ENCODE measurements at regions not wholly inside any gene's neighbourhood (a gene's known extent, or its start where the extent isn't known, plus 50 kb on each side); places are given as distances from the start of the nearest gene placed in this dataset.

DNA sequence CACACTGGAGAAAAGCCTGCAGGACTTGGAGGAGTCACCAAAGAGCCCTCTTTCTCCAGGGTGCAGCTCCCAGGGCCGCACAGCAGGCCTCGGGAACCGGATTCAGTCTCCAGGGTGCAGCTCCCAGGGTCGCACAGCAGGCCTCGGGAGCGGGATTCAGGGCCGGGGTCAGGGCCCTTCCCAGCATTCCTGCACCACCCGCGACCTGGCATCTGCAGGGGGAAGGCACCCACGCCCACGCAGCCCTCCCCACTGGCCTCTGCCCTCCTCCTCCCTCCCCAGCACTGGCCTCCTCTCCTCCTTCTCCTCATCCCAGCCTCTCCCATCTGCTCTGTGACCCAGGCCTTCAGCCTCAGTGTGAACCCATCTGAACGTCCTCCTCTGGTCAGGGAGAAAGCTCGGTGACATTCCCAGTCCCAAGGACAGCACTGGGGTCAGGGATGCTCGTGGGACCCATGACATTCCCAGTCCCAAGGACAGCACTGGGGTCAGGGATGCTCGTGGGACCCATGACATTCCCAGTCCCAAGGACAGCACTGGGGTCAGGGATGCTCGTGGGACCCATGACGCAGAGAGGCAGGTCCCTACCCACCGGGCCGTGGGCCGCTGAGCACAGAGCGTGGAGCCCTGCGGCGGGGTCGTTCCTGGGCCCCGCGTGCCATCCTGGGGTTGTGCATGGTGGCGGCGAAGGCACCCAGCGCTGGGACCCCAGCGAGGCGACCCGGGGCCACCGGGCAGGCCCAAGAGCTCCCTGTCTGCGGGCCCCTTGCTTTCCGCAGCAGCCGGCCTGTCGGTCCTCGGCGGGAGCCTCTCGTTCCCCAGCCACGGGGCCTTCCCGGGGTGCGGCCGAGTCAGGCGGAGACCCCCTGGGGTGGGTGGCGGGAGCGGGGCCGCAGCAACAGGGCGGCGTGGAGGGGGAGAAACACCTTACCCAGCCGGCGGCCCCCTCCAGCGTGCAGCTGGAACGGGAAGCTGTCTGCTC lies 550.2 kb upstream of the SALL3 start:
- no peak overlapping the region for H2AFZ ChIP-seq (ENCODE audit: low read length)
- no peak for DNase-seq (ENCODE audit: low spot score)
- H3K4me2 ChIP-seq (ENCODE audit: low read length): no peak overlapping the region
- ChIA-PET CTCF (ENCODE audit: unreplicated experiment) (no interaction called here), POLR2A (no interaction called here)
- intact Hi-C loops (cut with micrococcal nuclease; ENCODE audit: unreplicated experiment): no loop called here
- no peaks in the 10 kb centered on the region for H4K20me1 ChIP-seq (ENCODE audit: insufficient read depth, low read length)
- no peaks in the 10 kb centered on the region for H3K4me1 ChIP-seq (ENCODE audit: insufficient read depth, low read length, poor library complexity, severe bottlenecking)
- H3K9me2 ChIP-seq (ENCODE audit: insufficient read depth, low read length): no peaks in the 10 kb centered on the region
- no peaks in the 10 kb centered on the region for H3K79me2 ChIP-seq (ENCODE audit: insufficient read depth, low read depth, low read length)
- H3K4me3 ChIP-seq (ENCODE audit: low read depth, low read length, poor library complexity, severe bottlenecking): no peak overlapping the region
- no peak overlapping the region for H3K27ac ChIP-seq (ENCODE audit: low read depth, low read length, poor library complexity, severe bottlenecking)
- H3K36me3 ChIP-seq (ENCODE audit: insufficient read depth, low read length): no peaks in the 10 kb centered on the region
- H3K9me3 ChIP-seq (ENCODE audit: low read length): no peaks in the 10 kb centered on the region
- no TSS peak for BruUV-seq (replicated peaks)
- TF ChIP-seq, protein P1, sequence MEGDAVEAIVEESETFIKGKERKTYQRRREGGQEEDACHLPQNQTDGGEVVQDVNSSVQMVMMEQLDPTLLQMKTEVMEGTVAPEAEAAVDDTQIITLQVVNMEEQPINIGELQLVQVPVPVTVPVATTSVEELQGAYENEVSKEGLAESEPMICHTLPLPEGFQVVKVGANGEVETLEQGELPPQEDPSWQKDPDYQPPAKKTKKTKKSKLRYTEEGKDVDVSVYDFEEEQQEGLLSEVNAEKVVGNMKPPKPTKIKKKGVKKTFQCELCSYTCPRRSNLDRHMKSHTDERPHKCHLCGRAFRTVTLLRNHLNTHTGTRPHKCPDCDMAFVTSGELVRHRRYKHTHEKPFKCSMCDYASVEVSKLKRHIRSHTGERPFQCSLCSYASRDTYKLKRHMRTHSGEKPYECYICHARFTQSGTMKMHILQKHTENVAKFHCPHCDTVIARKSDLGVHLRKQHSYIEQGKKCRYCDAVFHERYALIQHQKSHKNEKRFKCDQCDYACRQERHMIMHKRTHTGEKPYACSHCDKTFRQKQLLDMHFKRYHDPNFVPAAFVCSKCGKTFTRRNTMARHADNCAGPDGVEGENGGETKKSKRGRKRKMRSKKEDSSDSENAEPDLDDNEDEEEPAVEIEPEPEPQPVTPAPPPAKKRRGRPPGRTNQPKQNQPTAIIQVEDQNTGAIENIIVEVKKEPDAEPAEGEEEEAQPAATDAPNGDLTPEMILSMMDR (conservative IDR thresholded peaks at IDR 0.05; ENCODE audit: low read length): no peak
- TF ChIP-seq EZH2phosphoT487 (IDR thresholded peaks at IDR 0.05; ENCODE audit: borderline replicate concordance, low read depth, low read length): no peak

DNA sequence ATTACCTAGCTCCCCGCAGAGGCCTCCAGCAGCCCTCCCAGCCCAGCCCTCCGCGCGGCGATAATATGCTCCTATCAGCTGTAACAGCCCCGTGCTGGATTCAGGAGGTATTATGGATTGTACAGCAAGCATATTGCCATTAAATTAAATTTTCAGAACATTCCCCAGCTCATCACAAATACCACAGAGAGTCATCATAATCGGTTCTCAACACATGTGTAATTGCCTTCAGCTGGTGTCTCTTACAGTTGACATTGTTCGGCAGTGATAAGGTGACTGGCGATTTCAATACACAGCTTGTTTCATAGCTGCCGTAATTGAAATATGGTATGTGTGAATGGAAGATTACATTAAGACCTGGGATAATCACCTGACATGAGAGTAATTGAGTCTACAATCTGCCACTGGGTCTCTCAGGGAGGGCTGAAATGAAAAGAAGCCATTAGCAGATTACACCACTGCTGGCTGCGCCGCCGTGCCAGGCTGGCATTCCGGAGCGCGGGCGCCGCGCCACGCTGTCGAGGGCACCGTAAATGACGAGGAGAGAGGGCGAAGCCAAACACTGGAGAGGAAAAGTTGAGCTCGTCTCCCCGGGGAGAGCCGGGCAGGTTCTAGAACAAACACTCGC lies 549.4 kb upstream of the SALL3 start:
- H3K36me3 ChIP-seq (ENCODE audit: insufficient read depth, low read length): no peaks in the 10 kb centered on the region
- BruUV-seq (replicated peaks): no TSS peak
- no peak overlapping the region for H2AFZ ChIP-seq (ENCODE audit: low read length)
- no peaks in the 10 kb centered on the region for H4K20me1 ChIP-seq (ENCODE audit: insufficient read depth, low read length)
- H3K4me1 ChIP-seq (ENCODE audit: insufficient read depth, low read length, poor library complexity, severe bottlenecking): no peaks in the 10 kb centered on the region
- H3K4me3 ChIP-seq (ENCODE audit: low read depth, low read length, poor library complexity, severe bottlenecking): no peak overlapping the region
- no peak overlapping the region for H3K27ac ChIP-seq (ENCODE audit: low read depth, low read length, poor library complexity, severe bottlenecking)
- TF ChIP-seq EZH2phosphoT487 (IDR thresholded peaks at IDR 0.05; ENCODE audit: borderline replicate concordance, low read depth, low read length): no peak
- TF ChIP-seq, protein P1 (conservative IDR thresholded peaks at IDR 0.05; ENCODE audit: low read length): no peak
- H3K9me3 ChIP-seq (ENCODE audit: low read length): no peaks in the 10 kb centered on the region
- H3K4me2 ChIP-seq (ENCODE audit: low read length): no peak overlapping the region
- no peak for DNase-seq (ENCODE audit: low spot score)
- H3K9me2 ChIP-seq (ENCODE audit: insufficient read depth, low read length): no peaks in the 10 kb centered on the region
- intact Hi-C loops (cut with micrococcal nuclease; ENCODE audit: unreplicated experiment): no loop called here
- H3K79me2 ChIP-seq (ENCODE audit: insufficient read depth, low read depth, low read length): no peaks in the 10 kb centered on the region
- CTCF ChIA-PET (ENCODE audit: unreplicated experiment): no interaction called here
- POLR2A ChIA-PET: no interaction called here

DNA sequence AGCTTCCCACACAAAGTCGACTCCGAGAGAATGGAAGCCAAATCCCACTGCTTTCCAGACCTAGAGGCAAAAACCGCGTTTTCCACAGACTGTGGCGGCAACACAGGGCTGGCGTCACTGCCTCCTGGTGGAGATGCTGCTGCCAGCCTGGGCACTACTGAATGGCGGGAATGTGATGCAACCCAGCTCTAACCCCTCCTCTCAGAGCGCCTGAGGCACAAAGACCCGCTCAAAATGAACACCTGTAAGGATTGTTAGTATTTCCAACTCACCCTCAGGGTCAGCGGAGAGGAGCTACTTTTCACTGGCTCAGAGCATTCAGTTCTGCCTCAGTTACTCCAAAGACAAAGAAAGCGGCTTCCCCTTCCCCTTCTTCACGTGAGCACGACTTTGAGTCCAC lies 548.0 kb upstream of the SALL3 start:
- POLR2A ChIA-PET: no interaction called here

More for the DNA sequence above, 548.0 kb upstream of the SALL3 start:
- no peaks in the 10 kb centered on the region for H3K36me3 ChIP-seq (ENCODE audit: insufficient read depth, low read length)
- no TSS peak for BruUV-seq (replicated peaks)
- H3K9me3 ChIP-seq (ENCODE audit: low read length): no peaks in the 10 kb centered on the region
- no peaks in the 10 kb centered on the region for H4K20me1 ChIP-seq (ENCODE audit: insufficient read depth, low read length)
- no peak overlapping the region for H3K4me3 ChIP-seq (ENCODE audit: low read depth, low read length, poor library complexity, severe bottlenecking)
- CTCF ChIA-PET (ENCODE audit: unreplicated experiment): no interaction called here
- DNase-seq (ENCODE audit: low spot score): no peak
- intact Hi-C loops (cut with micrococcal nuclease; ENCODE audit: unreplicated experiment): no loop called here
- H3K4me2 ChIP-seq (ENCODE audit: low read length): no peak overlapping the region
- no peaks in the 10 kb centered on the region for H3K79me2 ChIP-seq (ENCODE audit: insufficient read depth, low read depth, low read length)
- TF ChIP-seq EZH2phosphoT487 (IDR thresholded peaks at IDR 0.05; ENCODE audit: borderline replicate concordance, low read depth, low read length): no peak
- TF ChIP-seq, protein P1 (conservative IDR thresholded peaks at IDR 0.05; ENCODE audit: low read length): no peak
- no peak overlapping the region for H2AFZ ChIP-seq (ENCODE audit: low read length)
- no peaks in the 10 kb centered on the region for H3K4me1 ChIP-seq (ENCODE audit: insufficient read depth, low read length, poor library complexity, severe bottlenecking)
- no peak overlapping the region for H3K27ac ChIP-seq (ENCODE audit: low read depth, low read length, poor library complexity, severe bottlenecking)
- no peaks in the 10 kb centered on the region for H3K9me2 ChIP-seq (ENCODE audit: insufficient read depth, low read length)
